ENCODE measurements at regions not wholly inside any gene's neighbourhood (a gene's known extent, or its start where the extent isn't known, plus 50 kb on each side); places are given as distances from the start of the nearest gene placed in this dataset.

DNA sequence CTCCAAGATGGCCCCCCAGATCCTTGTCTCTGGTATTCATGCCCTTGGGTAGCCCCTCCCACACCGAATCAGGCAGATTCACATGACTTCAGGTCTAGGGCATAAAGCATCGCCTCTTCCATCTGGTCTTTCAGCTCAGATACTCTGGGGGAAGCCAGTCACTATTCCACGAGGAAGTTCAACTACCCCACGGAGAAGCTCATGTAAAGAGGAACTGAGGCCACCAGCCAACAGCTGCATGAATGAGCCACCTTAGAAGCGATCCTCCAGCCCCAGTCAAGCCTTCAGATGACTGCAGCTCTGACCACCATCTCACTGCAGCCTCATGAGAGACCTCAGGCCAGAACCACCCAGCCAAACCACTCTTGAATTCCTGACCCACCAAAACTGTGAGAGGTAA is 54.1 kb downstream of the SOCS3 start:
- DNase-seq (no peak), ATAC-seq (no peak)
- Histone ChIP-seq H3K27ac (no peak overlapping the region), H3K36me3 (no peaks in the 10 kb centered on the region), H3K27me3 (no peaks in the 10 kb centered on the region), H3K9me3 (peaks cover 0 to 5% (median 0%) of the 10 kb centered on the region in 12 donors), H3K4me3 (no peak overlapping the region), H3K4me1 (peaks cover 0 to 12% (median 9%) of the 10 kb centered on the region in 12 donors)
- intact Hi-C loops (cut with DNase I), result no loop called here
- WGBS, 4 donors, result 94 to 98% (median 95%) methylated on average over 5 of the region's 5 CpGs
- no peak for TF ChIP-seq CTCF (IDR thresholded peaks at IDR 0.05)
- TF ChIP-seq POLR2A (IDR thresholded peaks at IDR 0.05), result no peak

DNA sequence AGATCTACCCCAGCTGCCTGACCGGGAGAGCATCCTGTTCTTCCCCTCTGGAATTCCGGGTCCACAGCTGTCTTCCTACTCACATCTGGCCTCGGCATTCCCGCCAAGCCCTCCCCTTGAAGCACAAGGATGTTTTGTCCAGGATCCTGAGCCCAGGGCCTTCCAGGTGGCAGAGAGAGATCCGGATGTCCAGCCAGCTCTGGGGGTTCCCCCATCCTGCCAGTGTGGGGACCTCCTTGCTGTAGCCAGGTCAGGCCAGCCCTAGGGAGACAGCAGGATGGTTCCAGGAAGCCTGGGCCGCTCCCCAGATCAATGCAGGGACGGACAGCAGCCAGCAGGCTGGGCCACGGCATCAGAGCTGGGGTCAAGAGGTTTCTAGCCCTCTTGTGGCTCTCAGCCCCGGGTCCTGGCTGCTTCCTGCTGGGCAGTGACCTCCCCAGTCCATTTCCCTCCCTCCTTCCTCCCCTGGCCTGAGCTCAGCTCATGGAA is 55.3 kb downstream of the SOCS3 start:
- Histone ChIP-seq H3K4me1 (peaks cover 0 to 12% (median 9%) of the 10 kb centered on the region in 12 donors), H3K4me3 (no peak overlapping the region), H3K36me3 (no peaks in the 10 kb centered on the region), H3K27ac (peak overlapping the region in 8 of 12 donors; percentile 0 to 59 (median 34)), H3K9me3 (peaks cover 0 to 5% (median 0%) of the 10 kb centered on the region in 12 donors), H3K27me3 (no peaks in the 10 kb centered on the region)
- TF ChIP-seq POLR2A (IDR thresholded peaks at IDR 0.05) (no peak), CTCF (IDR thresholded peaks at IDR 0.05) (no peak)
- 45 to 60% (median 52%) methylated on average over 6 to 9 of the region's 9 CpGs for WGBS, 4 donors
- DNase-seq, result peak in 3 of 5 donors; percentile 49 to 77 (median 61)
- intact Hi-C loops (cut with DNase I), result no loop called here
- ATAC-seq, result peak; percentile 19 to 80 (median 66)

- intact Hi-C loops (cut with DNase I), result no loop called here
- no peak for TF ChIP-seq CTCF (IDR thresholded peaks at IDR 0.05)
- no peak for TF ChIP-seq POLR2A (IDR thresholded peaks at IDR 0.05)
- Histone ChIP-seq H3K9me3 (peaks cover 0 to 5% (median 0%) of the 10 kb centered on the region in 12 donors), H3K36me3 (no peaks in the 10 kb centered on the region), H3K27me3 (no peaks in the 10 kb centered on the region), H3K27ac (no peak overlapping the region), H3K4me1 (peaks cover 0 to 12% (median 9%) of the 10 kb centered on the region in 12 donors), H3K4me3 (no peak overlapping the region)
- DNase-seq (no peak), ATAC-seq (no peak)
- WGBS, 4 donors, result 99% methylated on average over 5 of the region's 5 CpGs
These were observed 57.4 kb downstream of the SOCS3 start for GRCh38 chr17:78302478-78302877.

GRCh38 chr17:78301821-78302213 is 58.1 kb downstream of the SOCS3 start:
- no peaks in the 10 kb centered on the region for H3K27me3 ChIP-seq
- ATAC-seq, result no peak
- DNase-seq, result no peak
- peaks cover 0 to 3% (median 0%) of the 10 kb centered on the region in 12 donors for H3K9me3 ChIP-seq
- peaks cover 0 to 12% (median 9%) of the 10 kb centered on the region in 12 donors for H3K4me1 ChIP-seq
- no peak for TF ChIP-seq CTCF (IDR thresholded peaks at IDR 0.05)
- TF ChIP-seq POLR2A (IDR thresholded peaks at IDR 0.05), result no peak
- H3K36me3 ChIP-seq, result no peaks in the 10 kb centered on the region
- no peak overlapping the region for H3K27ac ChIP-seq
- H3K4me3 ChIP-seq, result no peak overlapping the region
- intact Hi-C loops (cut with DNase I), result no loop called here
- 95 to 100% (median 96%) methylated on average over 7 to 11 of the region's 11 CpGs for WGBS, 4 donors
